GM23338 (cell line): ENCODE measurements at regions not wholly inside any gene's neighbourhood (a gene's known extent, or its start where the extent isn't known, plus 50 kb on each side); places are given as distances from the start of the nearest gene placed in this dataset.

Experiments
- CREB1 ChIP-seq: fragments of 250-450 bp; sonication (Bioruptor Pico); IDR thresholded peaks from 2 replicates; pipeline ENCODE4 v1.5.0; 2020; ENCODE audit warnings: low read depth, mild to moderate bottlenecking, moderate library complexity
- EZH2 ChIP-seq: fragments of 200-600 bp; sonication (generic); IDR thresholded peaks from one replicate; pipeline ENCODE4 v1.8.0; 2017; ENCODE audit warnings: antibody characterized with exemption, mild to moderate bottlenecking, low read depth; ENCODE audit not compliant: unreplicated experiment
- EZH2phosphoT487 ChIP-seq: fragments of 200-600 bp; sonication (generic); IDR thresholded peaks from one replicate; pipeline ENCODE4 v1.8.1; 2018; ENCODE audit warnings: antibody characterized with exemption; ENCODE audit not compliant: unreplicated experiment
- JUNB ChIP-seq: IDR thresholded peaks from one replicate; pipeline ENCODE4 v1.6.1; 2016; ENCODE audit warnings: antibody characterized with exemption; ENCODE audit not compliant: unreplicated experiment
- TF ChIP-seq, protein P1 (sequence below), 2 experiments: fragments of 200-600 bp in 1 of 2; sonication (generic) in 1 of 2; conservative IDR thresholded peaks; 2 replicates each; pipeline versions ENCODE4 v1.5.1 to v1.6.1; 2016 to 2017; ENCODE audit warnings: antibody characterized with exemption in 2 of 2, low read depth in 2 of 2, mild to moderate bottlenecking in 2 of 2, moderate library complexity in 1 of 2

DNA sequence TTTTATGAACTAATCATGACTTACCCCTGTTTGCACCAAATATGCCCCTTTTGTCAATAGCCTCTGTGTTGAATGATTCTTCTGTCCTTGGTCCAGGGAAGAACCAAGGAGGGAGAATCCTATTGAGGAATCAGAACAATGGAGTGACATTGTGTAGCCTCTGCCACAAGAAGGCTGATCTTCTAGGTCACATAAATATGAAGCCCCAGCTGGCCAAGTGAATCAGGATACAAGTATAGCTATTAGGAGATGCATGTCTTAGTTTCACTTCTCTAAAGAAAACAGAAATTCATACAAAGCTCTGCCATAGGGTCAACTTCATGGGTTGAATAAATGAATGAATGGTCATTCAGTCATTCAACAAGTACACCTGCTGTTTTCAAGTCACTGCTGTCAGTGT is 118.2 kb upstream of the BLID start:
- TF ChIP-seq EZH2phosphoT487 = no peak
- TF ChIP-seq, protein P1, sequence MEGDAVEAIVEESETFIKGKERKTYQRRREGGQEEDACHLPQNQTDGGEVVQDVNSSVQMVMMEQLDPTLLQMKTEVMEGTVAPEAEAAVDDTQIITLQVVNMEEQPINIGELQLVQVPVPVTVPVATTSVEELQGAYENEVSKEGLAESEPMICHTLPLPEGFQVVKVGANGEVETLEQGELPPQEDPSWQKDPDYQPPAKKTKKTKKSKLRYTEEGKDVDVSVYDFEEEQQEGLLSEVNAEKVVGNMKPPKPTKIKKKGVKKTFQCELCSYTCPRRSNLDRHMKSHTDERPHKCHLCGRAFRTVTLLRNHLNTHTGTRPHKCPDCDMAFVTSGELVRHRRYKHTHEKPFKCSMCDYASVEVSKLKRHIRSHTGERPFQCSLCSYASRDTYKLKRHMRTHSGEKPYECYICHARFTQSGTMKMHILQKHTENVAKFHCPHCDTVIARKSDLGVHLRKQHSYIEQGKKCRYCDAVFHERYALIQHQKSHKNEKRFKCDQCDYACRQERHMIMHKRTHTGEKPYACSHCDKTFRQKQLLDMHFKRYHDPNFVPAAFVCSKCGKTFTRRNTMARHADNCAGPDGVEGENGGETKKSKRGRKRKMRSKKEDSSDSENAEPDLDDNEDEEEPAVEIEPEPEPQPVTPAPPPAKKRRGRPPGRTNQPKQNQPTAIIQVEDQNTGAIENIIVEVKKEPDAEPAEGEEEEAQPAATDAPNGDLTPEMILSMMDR (conservative IDR thresholded peaks at IDR 0.05; ENCODE audit: low read depth in 2 of 2) = no peak
- TF ChIP-seq EZH2 = no peak
- no peak for TF ChIP-seq CREB1 (CRISPR knock-in tag)
- no peak for TF ChIP-seq JUNB
